ENCODE measurements at regions not wholly inside any gene's neighbourhood (a gene's known extent, or its start where the extent isn't known, plus 50 kb on each side); places are given as distances from the start of the nearest gene placed in this dataset.

- WGBS (ENCODE audit: extremely low coverage, insufficient coverage, low lambda C conversion rate), result no CpG with 5 or more reads among the region's 3 CpGs
- no peak overlapping the region for H2BK15ac ChIP-seq (replicated peaks; ENCODE audit: low read depth)
Measured at GRCh38 chr9:85243977-85244376, 497.8 kb downstream of the AGTPBP1 start.

GRCh38 chr9:85237478-85237877 lies 504.3 kb downstream of the AGTPBP1 start:
- no peak overlapping the region for H2BK120ac ChIP-seq (ENCODE audit: low read depth, low read length)
- WGBS (ENCODE audit: extremely low coverage, insufficient coverage, low lambda C conversion rate), result no CpG with 5 or more reads among the region's 1 CpG
- H3K4me2 ChIP-seq (ENCODE audit: low read length), result no peak overlapping the region
- no peak overlapping the region for H3K23ac ChIP-seq (ENCODE audit: low read length)
- no peak overlapping the region for H2BK15ac ChIP-seq (replicated peaks; ENCODE audit: low read depth)
- no peak overlapping the region for H4K8ac ChIP-seq (ENCODE audit: low read depth, low read length)
- H3K4me3 ChIP-seq (ENCODE audit: low read length), result no peak overlapping the region
- H3K9ac ChIP-seq (ENCODE audit: low read length), result no peak overlapping the region
- H2BK5ac ChIP-seq (ENCODE audit: low read length), result no peak overlapping the region
- no peak overlapping the region for H4K5ac ChIP-seq (ENCODE audit: low read length)
- H3K36me3 ChIP-seq (ENCODE audit: control insufficient read depth, insufficient read depth, low read length), result no peaks in the 10 kb centered on the region
- no peak overlapping the region for H3K4ac ChIP-seq (ENCODE audit: low read depth, low read length)
- H3K18ac ChIP-seq (ENCODE audit: low read length), result no peak overlapping the region
- H3K4me1 ChIP-seq (ENCODE audit: control insufficient read depth, low read depth, low read length), result no peaks in the 10 kb centered on the region
- no peak for DNase-seq
- H3K56ac ChIP-seq (ENCODE audit: low read length), result no peak overlapping the region
- H3K27me3 ChIP-seq (ENCODE audit: insufficient read depth, low read length, poor library complexity), result no peaks in the 10 kb centered on the region
- no peak overlapping the region for H3K27ac ChIP-seq (ENCODE audit: low read depth, low read length)
- H2AK5ac ChIP-seq (ENCODE audit: low read length), result no peak overlapping the region
- H3K79me1 ChIP-seq (ENCODE audit: low read length), result no peaks in the 10 kb centered on the region
- H3K79me2 ChIP-seq (ENCODE audit: control insufficient read depth, insufficient read depth, low read length), result no peaks in the 10 kb centered on the region

More at GRCh38 chr9:85243977-85244376, 497.8 kb downstream of the AGTPBP1 start:
- Histone ChIP-seq H4K5ac (ENCODE audit: low read length) (no peak overlapping the region), H3K27me3 (ENCODE audit: insufficient read depth, low read length, poor library complexity) (no peaks in the 10 kb centered on the region), H4K8ac (ENCODE audit: low read depth, low read length) (no peak overlapping the region), H2BK5ac (ENCODE audit: low read length) (no peak overlapping the region), H3K56ac (ENCODE audit: low read length) (no peak overlapping the region), H3K9ac (ENCODE audit: low read length) (no peak overlapping the region), H3K4me1 (ENCODE audit: control insufficient read depth, low read depth, low read length) (no peaks in the 10 kb centered on the region), H3K27ac (ENCODE audit: low read depth, low read length) (no peak overlapping the region), H2AK5ac (ENCODE audit: low read length) (no peak overlapping the region), H3K4me3 (ENCODE audit: low read length) (no peak overlapping the region), H3K4ac (ENCODE audit: low read depth, low read length) (no peak overlapping the region), H3K79me2 (ENCODE audit: control insufficient read depth, insufficient read depth, low read length) (no peaks in the 10 kb centered on the region), H3K79me1 (ENCODE audit: low read length) (no peaks in the 10 kb centered on the region), H3K23ac (ENCODE audit: low read length) (no peak overlapping the region), H3K36me3 (ENCODE audit: control insufficient read depth, insufficient read depth, low read length) (no peaks in the 10 kb centered on the region), H3K4me2 (ENCODE audit: low read length) (no peak overlapping the region), H2BK120ac (ENCODE audit: low read depth, low read length) (no peak overlapping the region), H3K18ac (ENCODE audit: low read length) (no peak overlapping the region)
- DNase-seq, result no peak

GRCh38 chr9:85230081-85230480 lies 511.7 kb downstream of the AGTPBP1 start:
- no peak for DNase-seq
- H3K4me2 ChIP-seq (ENCODE audit: low read length), result no peak overlapping the region
- H4K5ac ChIP-seq (ENCODE audit: low read length), result no peak overlapping the region
- H3K9ac ChIP-seq (ENCODE audit: low read length), result no peak overlapping the region
- no peak overlapping the region for H3K27ac ChIP-seq (ENCODE audit: low read depth, low read length)
- no peak overlapping the region for H3K56ac ChIP-seq (ENCODE audit: low read length)
- no peaks in the 10 kb centered on the region for H3K79me2 ChIP-seq (ENCODE audit: control insufficient read depth, insufficient read depth, low read length)
- no peak overlapping the region for H2AK5ac ChIP-seq (ENCODE audit: low read length)
- no peak overlapping the region for H2BK120ac ChIP-seq (ENCODE audit: low read depth, low read length)
- no peaks in the 10 kb centered on the region for H3K27me3 ChIP-seq (ENCODE audit: insufficient read depth, low read length, poor library complexity)
- H2BK5ac ChIP-seq (ENCODE audit: low read length), result no peak overlapping the region
- WGBS (ENCODE audit: extremely low coverage, insufficient coverage, low lambda C conversion rate), result no CpG with 5 or more reads among the region's 4 CpGs
- no peak overlapping the region for H2BK15ac ChIP-seq (replicated peaks; ENCODE audit: low read depth)
- no peak overlapping the region for H3K23ac ChIP-seq (ENCODE audit: low read length)
- no peak overlapping the region for H3K18ac ChIP-seq (ENCODE audit: low read length)
- no peak overlapping the region for H3K4me3 ChIP-seq (ENCODE audit: low read length)
- no peaks in the 10 kb centered on the region for H3K36me3 ChIP-seq (ENCODE audit: control insufficient read depth, insufficient read depth, low read length)
- no peaks in the 10 kb centered on the region for H3K79me1 ChIP-seq (ENCODE audit: low read length)
- no peak overlapping the region for H3K4ac ChIP-seq (ENCODE audit: low read depth, low read length)
- H3K4me1 ChIP-seq (ENCODE audit: control insufficient read depth, low read depth, low read length), result no peaks in the 10 kb centered on the region
- no peak overlapping the region for H4K8ac ChIP-seq (ENCODE audit: low read depth, low read length)

GRCh38 chr9:85228111-85228855 lies 513.5 kb downstream of the AGTPBP1 start:
- H3K9ac ChIP-seq (ENCODE audit: low read length), result no peak overlapping the region
- no peak overlapping the region for H3K4me2 ChIP-seq (ENCODE audit: low read length)
- H2BK120ac ChIP-seq (ENCODE audit: low read depth, low read length), result no peak overlapping the region
- H2AK5ac ChIP-seq (ENCODE audit: low read length), result no peak overlapping the region
- no peak overlapping the region for H4K5ac ChIP-seq (ENCODE audit: low read length)
- H3K4me3 ChIP-seq (ENCODE audit: low read length), result no peak overlapping the region
- H3K27ac ChIP-seq (ENCODE audit: low read depth, low read length), result no peak overlapping the region
- no peak overlapping the region for H2BK15ac ChIP-seq (replicated peaks; ENCODE audit: low read depth)
- no peak overlapping the region for H4K8ac ChIP-seq (ENCODE audit: low read depth, low read length)
- DNase-seq, result no peak
- H3K27me3 ChIP-seq (ENCODE audit: insufficient read depth, low read length, poor library complexity), result no peaks in the 10 kb centered on the region
- no peaks in the 10 kb centered on the region for H3K79me1 ChIP-seq (ENCODE audit: low read length)
- no peaks in the 10 kb centered on the region for H3K79me2 ChIP-seq (ENCODE audit: control insufficient read depth, insufficient read depth, low read length)
- WGBS (ENCODE audit: extremely low coverage, insufficient coverage, low lambda C conversion rate), result no CpG with 5 or more reads among the region's 9 CpGs
- no peak overlapping the region for H3K18ac ChIP-seq (ENCODE audit: low read length)
- H2BK5ac ChIP-seq (ENCODE audit: low read length), result no peak overlapping the region
- H3K23ac ChIP-seq (ENCODE audit: low read length), result no peak overlapping the region
- H3K56ac ChIP-seq (ENCODE audit: low read length), result no peak overlapping the region
- no peak overlapping the region for H3K4ac ChIP-seq (ENCODE audit: low read depth, low read length)
- H3K36me3 ChIP-seq (ENCODE audit: control insufficient read depth, insufficient read depth, low read length), result no peaks in the 10 kb centered on the region
- no peaks in the 10 kb centered on the region for H3K4me1 ChIP-seq (ENCODE audit: control insufficient read depth, low read depth, low read length)

- Histone ChIP-seq H2BK5ac (ENCODE audit: low read length) (no peak overlapping the region), H3K9ac (ENCODE audit: low read length) (no peak overlapping the region), H2BK15ac (replicated peaks; ENCODE audit: low read depth) (no peak overlapping the region), H2AK5ac (ENCODE audit: low read length) (no peak overlapping the region), H3K79me1 (ENCODE audit: low read length) (no peaks in the 10 kb centered on the region), H3K18ac (ENCODE audit: low read length) (no peak overlapping the region), H3K79me2 (ENCODE audit: control insufficient read depth, insufficient read depth, low read length) (no peaks in the 10 kb centered on the region), H3K4ac (ENCODE audit: low read depth, low read length) (no peak overlapping the region), H3K56ac (ENCODE audit: low read length) (no peak overlapping the region), H3K36me3 (ENCODE audit: control insufficient read depth, insufficient read depth, low read length) (no peaks in the 10 kb centered on the region), H3K4me2 (ENCODE audit: low read length) (no peak overlapping the region), H3K27ac (ENCODE audit: low read depth, low read length) (no peak overlapping the region), H3K4me3 (ENCODE audit: low read length) (no peak overlapping the region), H3K23ac (ENCODE audit: low read length) (no peak overlapping the region), H3K27me3 (ENCODE audit: insufficient read depth, low read length, poor library complexity) (no peaks in the 10 kb centered on the region), H4K5ac (ENCODE audit: low read length) (no peak overlapping the region), H4K8ac (ENCODE audit: low read depth, low read length) (no peak overlapping the region), H3K4me1 (ENCODE audit: control insufficient read depth, low read depth, low read length) (no peaks in the 10 kb centered on the region), H2BK120ac (ENCODE audit: low read depth, low read length) (no peak overlapping the region)
- no peak for DNase-seq
- no CpG with 5 or more reads among the region's 2 CpGs for WGBS (ENCODE audit: extremely low coverage, insufficient coverage, low lambda C conversion rate)
Measured at GRCh38 chr9:85225180-85225579, 516.6 kb downstream of the AGTPBP1 start.

- no peak overlapping the region for H3K4me3 ChIP-seq (ENCODE audit: low read length)
- H3K23ac ChIP-seq (ENCODE audit: low read length), result no peak overlapping the region
- H3K79me1 ChIP-seq (ENCODE audit: low read length), result no peaks in the 10 kb centered on the region
- WGBS (ENCODE audit: extremely low coverage, insufficient coverage, low lambda C conversion rate), result no CpG with 5 or more reads among the region's 4 CpGs
- H3K27me3 ChIP-seq (ENCODE audit: insufficient read depth, low read length, poor library complexity), result no peaks in the 10 kb centered on the region
- no peak for DNase-seq
- H3K4me2 ChIP-seq (ENCODE audit: low read length), result no peak overlapping the region
- H3K4ac ChIP-seq (ENCODE audit: low read depth, low read length), result no peak overlapping the region
- H2AK5ac ChIP-seq (ENCODE audit: low read length), result no peak overlapping the region
- no peaks in the 10 kb centered on the region for H3K79me2 ChIP-seq (ENCODE audit: control insufficient read depth, insufficient read depth, low read length)
- H3K18ac ChIP-seq (ENCODE audit: low read length), result no peak overlapping the region
- no peak overlapping the region for H3K27ac ChIP-seq (ENCODE audit: low read depth, low read length)
- H2BK5ac ChIP-seq (ENCODE audit: low read length), result no peak overlapping the region
- H4K8ac ChIP-seq (ENCODE audit: low read depth, low read length), result no peak overlapping the region
- no peaks in the 10 kb centered on the region for H3K36me3 ChIP-seq (ENCODE audit: control insufficient read depth, insufficient read depth, low read length)
- H2BK120ac ChIP-seq (ENCODE audit: low read depth, low read length), result no peak overlapping the region
- H4K5ac ChIP-seq (ENCODE audit: low read length), result no peak overlapping the region
- H3K4me1 ChIP-seq (ENCODE audit: control insufficient read depth, low read depth, low read length), result no peaks in the 10 kb centered on the region
- no peak overlapping the region for H3K9ac ChIP-seq (ENCODE audit: low read length)
- no peak overlapping the region for H2BK15ac ChIP-seq (replicated peaks; ENCODE audit: low read depth)
- no peak overlapping the region for H3K56ac ChIP-seq (ENCODE audit: low read length)
Measured at GRCh38 chr9:85224729-85225128, 517.0 kb downstream of the AGTPBP1 start.
